Stimulated activated CD4-positive, alpha-beta T cell treated with anti-CD3 and anti-CD28 coated beads, Interleukin-1b, Interleukin-23, amount 100 ng/mL, for 4 hours (primary cell): ENCODE measurements at regions not wholly inside any gene's neighbourhood (a gene's known extent, or its start where the extent isn't known, plus 50 kb on each side); places are given as distances from the start of the nearest gene placed in this dataset.

Experiments used
- DNase-seq, 2 donors: peaks; one replicate each; pipeline ENCODE4 v3.0.0-alpha.2; 2020; ENCODE audit warnings: low read depth in 2 of 2

- DNase-seq = no peak
Measured at GRCh38 chr6:11633741-11634509, 96.4 kb downstream of the TMEM170B start.

GRCh38 chr6:11634948-11635347 lies 97.4 kb downstream of the TMEM170B start:
- no peak for DNase-seq

- DNase-seq = no peak
Measured at GRCh38 chr6:11636121-11636520, 98.6 kb downstream of the TMEM170B start.

- no peak for DNase-seq
Measured at GRCh38 chr6:11637266-11637665, 99.7 kb downstream of the TMEM170B start.

GRCh38 chr6:11639376-11640235 lies 102.1 kb downstream of the TMEM170B start:
- no peak for DNase-seq

- no peak for DNase-seq
Measured at GRCh38 chr6:11640486-11640885, 102.9 kb downstream of the TMEM170B start.

- no peak for DNase-seq
Measured at GRCh38 chr6:11644071-11644470, 106.5 kb downstream of the TMEM170B start.

- DNase-seq = no peak
Measured at GRCh38 chr6:11644601-11645000, 107.1 kb downstream of the TMEM170B start.

- DNase-seq = no peak
Measured at GRCh38 chr6:11645016-11645415, 107.5 kb downstream of the TMEM170B start.

GRCh38 chr6:11648436-11648775 lies 110.9 kb downstream of the TMEM170B start:
- DNase-seq = no peak

GRCh38 chr6:11648889-11649288 lies 111.3 kb downstream of the TMEM170B start:
- no peak for DNase-seq

- no peak for DNase-seq
Measured at GRCh38 chr6:11650025-11650696, 112.6 kb downstream of the TMEM170B start.

GRCh38 chr6:11650711-11651110 lies 113.2 kb downstream of the TMEM170B start:
- no peak for DNase-seq

- DNase-seq = peak; percentile 14 to 21
Measured at GRCh38 chr6:11653028-11653583, 115.6 kb downstream of the TMEM170B start.

GRCh38 chr6:11654876-11655275 lies 117.3 kb downstream of the TMEM170B start:
- no peak for DNase-seq

- no peak for DNase-seq
Measured at GRCh38 chr6:11656491-11656890, 118.9 kb downstream of the TMEM170B start.

GRCh38 chr6:11659757-11660156 lies 118.8 kb downstream of the ADTRP start:
- DNase-seq = no peak

- no peak for DNase-seq
Measured at GRCh38 chr6:11662323-11662722, 116.3 kb downstream of the ADTRP start.

GRCh38 chr6:11663519-11663918 lies 115.1 kb downstream of the ADTRP start:
- no peak for DNase-seq
